Stimulated activated effector memory CD8-positive, alpha-beta T cell treated with anti-CD3 and anti-CD28 coated beads, Interleukin-12 subunit alpha, Interleukin-12 subunit beta, amount 100 ng/mL, for 72 hours (primary cell): ENCODE measurements at regions not wholly inside any gene's neighbourhood (a gene's known extent, or its start where the extent isn't known, plus 50 kb on each side); places are given as distances from the start of the nearest gene placed in this dataset.
"Not testable (repeated sequence)": the region's sequence is repeated elsewhere in the genome, so short reads cannot be mapped to it uniquely, and the experiment has no call there.

ENCODE experiments used
- ATAC-seq: fragments of 150-1000 bp; cut with Tn5 transposase; 2 replicates; pipeline ENCODE4 v1.10.0; 2021
- DNase-seq, 2 donors: peaks; one replicate each; pipeline ENCODE4 v3.0.0; 2021 to 2022; ENCODE audit warnings: low spot score in 2 of 2
- H3K27ac Mint-ChIP-seq: one replicate; pipeline ENCODE4 v1.8.0; 2022; ENCODE audit warnings: mild to moderate bottlenecking, mixed read lengths
- H3K36me3 Mint-ChIP-seq: one replicate; pipeline ENCODE4 v1.8.0; 2022; ENCODE audit warnings: mild to moderate bottlenecking, mixed read lengths
- H3K4me1 Mint-ChIP-seq: one replicate; pipeline ENCODE4 v1.8.0; 2022; ENCODE audit warnings: mixed read lengths
- H3K4me3 Mint-ChIP-seq: one replicate; pipeline ENCODE4 v1.8.0; 2022; ENCODE audit warnings: mild to moderate bottlenecking, mixed read lengths
- H3K9me3 Mint-ChIP-seq: one replicate; pipeline ENCODE4 v1.8.0; 2022; ENCODE audit warnings: mixed read lengths

DNA sequence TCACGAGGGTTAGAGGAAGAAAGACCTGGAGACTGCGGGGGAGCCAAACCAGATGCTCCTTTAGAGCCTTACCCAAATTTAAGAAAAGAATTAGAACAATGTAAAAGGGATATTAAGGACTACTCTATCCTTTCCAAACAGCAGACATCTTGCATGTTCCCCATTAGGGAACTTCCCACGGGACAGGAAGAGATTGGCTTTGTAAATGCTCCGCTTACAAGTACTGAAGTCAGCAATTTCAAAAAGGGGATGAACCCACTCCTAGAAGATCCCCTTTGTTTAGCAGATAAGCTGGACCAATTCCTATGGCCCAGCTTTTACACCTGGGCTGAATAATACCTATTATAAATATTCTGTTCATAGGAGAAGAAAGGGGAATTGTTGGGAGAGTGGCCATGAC lies 74.2 kb downstream of the APOBEC1 start:
- Mint-ChIP-seq H3K27ac (no peak overlapping the region), H3K9me3 (no peaks in the 10 kb centered on the region), H3K36me3 (no peaks in the 10 kb centered on the region), H3K4me3 (no peak overlapping the region), H3K4me1 (no peaks in the 10 kb centered on the region)
- DNase-seq (no peak), ATAC-seq (no peak)

DNA sequence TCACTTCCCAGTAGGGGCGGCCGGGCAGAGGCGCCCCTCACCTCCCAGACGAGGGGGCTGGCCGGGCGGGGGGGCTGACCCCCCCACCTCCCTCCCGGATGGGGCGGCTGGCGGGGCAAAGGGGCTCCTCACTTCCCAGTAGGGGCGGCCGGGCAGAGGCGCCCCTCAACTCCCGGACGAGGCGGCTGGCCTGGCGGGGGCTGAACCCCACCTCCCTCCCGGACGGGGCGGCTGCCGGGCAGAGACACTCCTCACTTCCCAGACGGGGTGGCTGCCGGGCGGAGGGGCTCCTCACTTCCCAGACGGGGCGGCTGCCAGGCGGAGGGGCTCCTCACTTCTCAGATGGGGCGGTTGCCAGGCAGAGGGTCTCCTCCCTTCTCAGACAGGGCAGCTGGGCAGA lies 75.6 kb downstream of the APOBEC1 start:
- H3K4me3 Mint-ChIP-seq, H3K36me3 Mint-ChIP-seq, H3K27ac Mint-ChIP-seq, H3K4me1 Mint-ChIP-seq, ATAC-seq, H3K9me3 Mint-ChIP-seq, DNase-seq: not testable (repeated sequence)

DNA sequence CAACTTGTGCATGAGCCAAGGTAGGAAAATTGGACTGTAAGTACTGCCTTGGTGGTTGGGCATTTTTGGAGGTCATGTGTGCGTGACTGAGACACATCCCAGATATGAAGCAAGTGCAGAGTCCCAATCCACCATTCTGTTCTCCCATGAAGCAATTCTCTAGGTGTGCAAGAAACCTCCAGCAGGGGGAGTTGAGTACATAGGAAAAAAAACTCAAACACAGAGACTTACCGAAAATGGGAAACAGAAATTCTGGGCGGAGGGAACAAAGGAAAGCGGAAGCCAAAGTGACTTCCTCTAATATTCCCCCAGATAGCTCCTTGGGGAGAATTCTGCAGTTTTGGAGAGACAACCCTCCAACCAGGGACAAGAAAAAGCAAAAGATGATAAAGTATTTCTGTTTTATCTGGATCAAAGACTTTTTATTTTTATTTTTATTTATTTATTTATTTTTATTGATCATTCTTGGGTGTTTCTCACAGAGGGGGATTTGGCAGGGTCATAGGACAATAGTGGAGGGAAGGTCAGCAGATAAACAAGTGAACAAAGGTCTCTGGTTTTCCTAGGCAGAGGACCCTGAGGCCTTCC lies 76.9 kb downstream of the APOBEC1 start:
- not testable (repeated sequence) for H3K36me3 Mint-ChIP-seq, H3K27ac Mint-ChIP-seq, H3K4me1 Mint-ChIP-seq, H3K4me3 Mint-ChIP-seq, H3K9me3 Mint-ChIP-seq
- DNase-seq (peak in 1 of 2 donors; percentile 62), ATAC-seq (peak; percentile 40)

DNA sequence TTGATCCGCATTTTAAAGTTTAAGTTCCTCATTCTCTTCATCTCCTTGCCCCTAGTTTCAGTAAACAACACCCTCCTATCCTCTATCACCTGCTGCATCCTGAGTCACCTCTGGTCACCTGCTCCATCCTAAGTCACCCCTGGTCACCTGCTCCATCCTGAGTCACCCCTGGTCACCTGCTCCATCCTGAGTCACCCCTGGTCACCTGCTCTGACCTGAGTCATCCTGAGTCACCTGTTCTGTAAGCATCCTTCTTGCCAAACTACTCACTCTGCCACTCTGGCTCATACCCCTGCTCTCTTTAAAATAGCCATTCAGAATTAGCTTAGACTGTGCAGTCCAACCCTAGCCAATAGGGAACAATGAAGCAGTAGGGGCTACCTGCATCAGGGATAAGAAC lies 80.6 kb upstream of the CD163 start:
- H3K4me3 Mint-ChIP-seq, H3K27ac Mint-ChIP-seq, H3K36me3 Mint-ChIP-seq, H3K4me1 Mint-ChIP-seq, H3K9me3 Mint-ChIP-seq, DNase-seq: not testable (repeated sequence)
- peak; percentile 50 for ATAC-seq

DNA sequence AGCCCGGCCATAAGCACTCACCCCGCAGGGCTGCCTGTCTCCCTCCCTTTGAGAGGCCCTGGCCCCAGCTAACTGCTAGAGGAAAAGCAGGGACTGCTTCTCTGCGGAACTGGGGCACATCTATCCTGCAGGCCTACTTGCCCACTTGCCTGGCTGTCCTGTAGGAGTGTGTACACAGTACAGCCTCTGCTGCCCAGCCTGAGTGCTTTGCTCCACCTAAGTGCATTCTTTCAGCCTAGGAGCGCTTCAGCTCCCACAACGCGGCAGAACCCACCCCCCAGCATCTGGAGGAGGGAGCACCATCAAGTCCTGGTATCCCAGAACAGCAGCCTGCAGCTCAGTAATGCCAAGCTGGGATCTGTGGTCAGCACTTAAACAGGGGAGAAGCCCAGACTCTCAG lies 79.9 kb upstream of the CD163 start:
- ATAC-seq (no peak), DNase-seq (no peak)
- no peak overlapping the region for H3K27ac Mint-ChIP-seq
- H3K36me3 Mint-ChIP-seq: no peaks in the 10 kb centered on the region
- no peaks in the 10 kb centered on the region for H3K4me1 Mint-ChIP-seq
- no peaks in the 10 kb centered on the region for H3K9me3 Mint-ChIP-seq
- no peak overlapping the region for H3K4me3 Mint-ChIP-seq

DNA sequence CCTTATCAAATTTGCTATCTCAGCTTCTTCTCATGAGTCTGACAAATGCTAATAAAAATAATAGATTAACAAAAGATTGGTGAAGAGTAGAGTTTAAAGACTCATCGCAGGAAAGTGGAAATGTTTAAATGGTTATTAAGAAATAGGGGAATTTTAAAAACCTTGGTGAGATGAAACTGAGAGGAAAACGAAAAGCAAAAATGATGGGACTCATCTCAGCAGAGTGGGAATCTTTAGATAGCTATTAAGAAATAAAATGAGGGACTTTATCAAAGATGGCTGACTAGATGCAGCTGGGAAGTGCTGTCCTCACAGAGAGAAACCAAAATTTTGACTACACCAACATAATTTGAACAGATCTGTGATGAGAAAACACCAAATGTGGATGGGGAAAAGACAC lies 79.2 kb upstream of the CD163 start:
- H3K9me3 Mint-ChIP-seq: no peaks in the 10 kb centered on the region
- no peak overlapping the region for H3K27ac Mint-ChIP-seq
- H3K4me1 Mint-ChIP-seq: no peaks in the 10 kb centered on the region
- H3K4me3 Mint-ChIP-seq: no peak overlapping the region
- DNase-seq: no peak
- no peaks in the 10 kb centered on the region for H3K36me3 Mint-ChIP-seq
- no peak for ATAC-seq

DNA sequence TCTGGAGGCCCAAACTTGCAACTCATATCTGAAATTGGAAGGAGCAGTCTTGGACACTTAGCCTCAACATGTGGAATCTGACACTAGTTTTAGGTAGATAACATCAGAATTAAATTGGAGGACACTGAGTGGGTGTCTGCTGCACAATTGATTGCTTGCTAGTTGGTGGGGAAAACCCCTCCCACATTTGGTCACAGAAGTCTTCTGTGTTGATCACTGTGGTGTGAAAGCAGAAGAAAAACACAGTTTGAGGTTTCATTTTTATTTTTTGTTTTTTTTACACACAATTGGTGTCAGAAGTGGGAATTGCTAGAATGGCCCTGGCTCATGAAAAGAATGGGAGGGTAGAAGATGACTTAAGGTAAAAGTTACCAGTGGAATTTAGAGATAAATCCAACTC lies 78.0 kb upstream of the CD163 start:
- Mint-ChIP-seq H3K4me1 (no peaks in the 10 kb centered on the region), H3K9me3 (no peaks in the 10 kb centered on the region), H3K27ac (no peak overlapping the region), H3K36me3 (no peaks in the 10 kb centered on the region), H3K4me3 (no peak overlapping the region)
- DNase-seq: no peak
- ATAC-seq: no peak

DNA sequence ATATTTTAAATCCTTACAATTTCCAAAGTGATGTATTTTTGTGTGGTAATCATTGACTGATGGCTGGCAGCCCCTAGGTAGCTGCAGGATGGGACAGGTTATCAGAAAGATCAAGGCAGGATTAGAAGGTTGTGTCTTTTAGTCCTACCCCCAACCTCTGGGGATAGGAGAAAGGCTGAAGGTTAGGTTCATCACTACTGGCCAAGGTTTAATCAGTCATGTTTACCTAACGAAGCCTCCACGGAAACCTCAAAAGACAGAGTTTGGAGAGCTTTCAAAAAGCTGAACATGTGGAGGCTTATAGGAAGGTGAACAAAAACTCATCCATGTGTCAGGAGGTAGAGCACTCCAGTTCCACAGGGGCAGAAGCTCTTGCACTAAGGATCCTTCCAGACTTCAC lies 77.5 kb upstream of the CD163 start:
- Mint-ChIP-seq H3K9me3 (no peaks in the 10 kb centered on the region), H3K4me1 (no peaks in the 10 kb centered on the region), H3K4me3 (no peak overlapping the region), H3K36me3 (no peaks in the 10 kb centered on the region), H3K27ac (no peak overlapping the region)
- no peak for ATAC-seq
- DNase-seq: no peak

DNA sequence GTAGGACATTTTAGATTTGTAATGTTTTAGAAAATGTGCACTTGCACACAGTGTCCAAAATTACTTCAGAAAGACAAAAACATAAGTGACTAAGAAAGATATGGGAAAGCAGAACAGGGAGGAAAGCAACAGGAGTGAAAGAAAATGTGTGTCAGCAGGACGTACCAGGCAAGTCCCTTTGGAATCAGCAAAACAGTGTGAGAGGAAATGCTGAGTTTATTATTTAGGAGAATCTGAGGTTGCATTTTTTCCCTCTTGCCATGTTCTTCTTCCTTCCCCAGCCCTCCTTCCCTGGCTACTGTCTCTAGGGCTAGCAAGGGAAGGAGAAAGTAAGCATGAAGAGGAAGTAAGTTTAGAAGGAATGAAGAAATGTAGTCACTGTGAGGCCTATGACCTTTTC lies 67.7 kb upstream of the CD163 start:
- ATAC-seq (no peak), DNase-seq (no peak)
- no peak overlapping the region for H3K4me3 Mint-ChIP-seq
- no peak overlapping the region for H3K27ac Mint-ChIP-seq
- no peaks in the 10 kb centered on the region for H3K36me3 Mint-ChIP-seq
- H3K9me3 Mint-ChIP-seq: peaks cover 3% of the 10 kb centered on the region
- no peaks in the 10 kb centered on the region for H3K4me1 Mint-ChIP-seq

DNA sequence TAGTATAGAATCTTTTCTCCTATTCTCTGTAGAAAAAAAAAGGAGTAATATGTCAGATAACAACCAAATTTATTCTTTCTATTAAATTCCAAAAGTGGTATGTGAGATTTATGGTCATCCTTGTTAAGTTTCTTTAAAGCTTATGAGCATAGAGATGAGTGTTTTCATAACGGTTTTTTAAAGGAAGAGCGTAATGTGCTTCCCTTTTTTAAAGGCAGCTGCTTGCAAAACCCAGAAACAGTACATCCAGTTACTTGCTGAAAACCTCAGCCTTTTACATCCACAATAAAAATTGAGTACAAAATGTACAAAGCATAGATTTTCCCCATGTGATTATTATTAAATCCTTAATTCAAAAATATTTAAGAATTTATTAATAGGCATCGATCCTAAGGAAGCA lies 53.6 kb upstream of the CD163 start:
- no peaks in the 10 kb centered on the region for H3K9me3 Mint-ChIP-seq
- DNase-seq (no peak), ATAC-seq (no peak)
- H3K27ac Mint-ChIP-seq: no peak overlapping the region
- no peaks in the 10 kb centered on the region for H3K36me3 Mint-ChIP-seq
- H3K4me1 Mint-ChIP-seq: no peaks in the 10 kb centered on the region
- no peak overlapping the region for H3K4me3 Mint-ChIP-seq

DNA sequence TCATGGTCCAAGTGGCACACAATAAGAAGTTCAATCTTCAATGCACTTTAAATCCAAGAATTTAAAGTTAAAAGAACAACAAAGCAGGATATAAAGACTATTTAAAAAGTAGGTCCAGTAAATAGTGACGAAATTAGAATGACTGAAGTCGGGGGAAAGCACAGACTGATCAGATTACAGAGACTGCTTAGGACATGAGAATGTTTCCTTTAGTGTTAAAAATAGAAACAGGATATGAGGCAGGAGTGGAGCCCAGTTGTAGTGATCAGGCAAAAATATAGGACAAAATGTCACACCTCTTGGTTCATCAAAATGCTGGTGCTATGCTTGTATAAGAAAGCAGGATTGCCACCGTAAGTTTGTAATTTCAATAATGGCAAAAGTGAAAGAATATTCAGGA lies 52.2 kb upstream of the CD163 start:
- no peaks in the 10 kb centered on the region for H3K36me3 Mint-ChIP-seq
- H3K9me3 Mint-ChIP-seq: peaks cover 8% of the 10 kb centered on the region
- no peak overlapping the region for H3K4me3 Mint-ChIP-seq
- H3K4me1 Mint-ChIP-seq: no peaks in the 10 kb centered on the region
- H3K27ac Mint-ChIP-seq: no peak overlapping the region
- no peak for ATAC-seq
- DNase-seq: no peak

DNA sequence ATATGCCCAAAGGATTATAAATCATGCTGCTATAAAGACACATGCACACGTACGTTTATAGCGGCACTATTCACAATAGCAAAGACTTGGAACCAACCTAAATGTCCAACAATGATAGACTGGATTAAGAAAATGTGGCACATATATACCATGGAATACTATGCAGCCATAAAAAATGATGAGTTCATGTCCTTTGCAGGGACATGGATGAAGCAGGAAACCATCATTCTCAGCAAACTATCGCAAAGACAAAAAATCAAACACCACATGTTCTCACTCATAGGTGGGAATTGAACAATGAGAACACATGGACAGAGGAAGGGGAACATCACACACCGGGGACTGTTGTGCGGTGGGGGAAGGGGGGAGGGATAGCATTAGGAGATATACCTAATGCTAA lies 51.3 kb upstream of the CD163 start:
- H3K9me3 Mint-ChIP-seq, DNase-seq, H3K36me3 Mint-ChIP-seq, ATAC-seq, H3K27ac Mint-ChIP-seq, H3K4me3 Mint-ChIP-seq, H3K4me1 Mint-ChIP-seq: not testable (repeated sequence)
